DMS114 treated with DMSO at 0.1 percent for 48 hours (cell line): ENCODE measurements at regions not wholly inside any gene's neighbourhood (a gene's known extent, or its start where the extent isn't known, plus 50 kb on each side); places are given as distances from the start of the nearest gene placed in this dataset.
A peak's percentile ranks its signal among the peaks of the same experiment; 100 is the strongest.

Experiments used
- DNase-seq: peaks from one replicate; lab custom pipeline; 2025; ENCODE audit not compliant: unreplicated experiment; lab: John Stamatoyannopoulos, UW

- no peak for DNase-seq
These were observed 622.0 kb upstream of the KCNMB2 start for GRCh38 chr3:177914224-177914623.

- no peak for DNase-seq
These were observed 619.8 kb upstream of the KCNMB2 start for GRCh38 chr3:177916461-177916860.

GRCh38 chr3:177917234-177917861 lies 618.9 kb upstream of the KCNMB2 start:
- DNase-seq: no peak

GRCh38 chr3:177921153-177921552 lies 615.1 kb upstream of the KCNMB2 start:
- DNase-seq: peak; percentile 83

GRCh38 chr3:177924261-177924660 lies 612.0 kb upstream of the KCNMB2 start:
- no peak for DNase-seq

GRCh38 chr3:177928172-177928873 lies 607.9 kb upstream of the KCNMB2 start:
- no peak for DNase-seq

GRCh38 chr3:177929310-177929709 lies 606.9 kb upstream of the KCNMB2 start:
- DNase-seq: no peak

GRCh38 chr3:177930771-177931170 lies 605.5 kb upstream of the KCNMB2 start:
- no peak for DNase-seq

- DNase-seq: no peak
These were observed 604.9 kb upstream of the KCNMB2 start for GRCh38 chr3:177931346-177931745.

- DNase-seq: no peak
These were observed 603.9 kb upstream of the KCNMB2 start for GRCh38 chr3:177932346-177932745.

- no peak for DNase-seq
These were observed 603.2 kb upstream of the KCNMB2 start for GRCh38 chr3:177932750-177933660.

GRCh38 chr3:177934001-177934891 lies 602.0 kb upstream of the KCNMB2 start:
- DNase-seq: peak; percentile 94

- peak; percentile 89 for DNase-seq
These were observed 601.2 kb upstream of the KCNMB2 start for GRCh38 chr3:177935047-177935446.

- DNase-seq: no peak
These were observed 599.5 kb upstream of the KCNMB2 start for GRCh38 chr3:177936721-177937120.

- DNase-seq: no peak
These were observed 593.3 kb upstream of the KCNMB2 start for GRCh38 chr3:177942911-177943310.

GRCh38 chr3:177944228-177944661 lies 592.0 kb upstream of the KCNMB2 start:
- DNase-seq: no peak

GRCh38 chr3:177946048-177946447 lies 590.2 kb upstream of the KCNMB2 start:
- no peak for DNase-seq

GRCh38 chr3:177946497-177946896 lies 589.7 kb upstream of the KCNMB2 start:
- no peak for DNase-seq

GRCh38 chr3:177946936-177947335 lies 589.3 kb upstream of the KCNMB2 start:
- no peak for DNase-seq

- DNase-seq: no peak
These were observed 588.3 kb upstream of the KCNMB2 start for GRCh38 chr3:177947901-177948300.
